Left ventricle myocardium inferior (tissue), 1 donor: ENCODE measurements at regions not wholly inside any gene's neighbourhood (a gene's known extent, or its start where the extent isn't known, plus 50 kb on each side); places are given as distances from the start of the nearest gene placed in this dataset.

ENCODE experiments used
- DNase-seq: peaks from one replicate; pipeline ENCODE4 v3.0.0-alpha.2; 2020
- H3K27ac ChIP-seq: fragments of 200-600 bp; replicated peaks from 2 replicates; pipeline ENCODE4 v1.8.0; 2021
- H3K27me3 ChIP-seq: fragments of 200-600 bp; 2 replicates; pipeline ENCODE4 v1.8.0; 2021; ENCODE audit warnings: low read depth
- H3K36me3 ChIP-seq: fragments of 200-600 bp; 2 replicates; pipeline ENCODE4 v1.8.0; 2021
- H3K4me1 ChIP-seq: fragments of 200-600 bp; 2 replicates; pipeline ENCODE4 v1.8.0; 2021
- H3K4me3 ChIP-seq: fragments of 200-600 bp; 2 replicates; pipeline ENCODE4 v1.8.0; 2021; ENCODE audit warnings: mild to moderate bottlenecking, moderate library complexity
- H3K9me3 ChIP-seq: fragments of 200-600 bp; replicated peaks from 2 replicates; pipeline ENCODE4 v1.8.0; 2021
- CTCF ChIP-seq: fragments of 200-600 bp; IDR thresholded peaks from 2 replicates; pipeline ENCODE4 v1.8.0; 2021; ENCODE audit warnings: antibody characterized with exemption, mild to moderate bottlenecking, borderline replicate concordance
- intact Hi-C: fragments of 100-400 bp; cut with micrococcal nuclease; formaldehyde crosslinking; loops from one replicate; pipeline ENCODE4 v1.11.0; 2022
- donor health status: DM: no; HTN: yes; CAD: no; lungs with severe emphysema.

GRCh38 chr2:19754907-19755306, 146.9 kb downstream of the TTC32 start:
- Histone ChIP-seq H3K27ac (no peak overlapping the region), H3K27me3 (no peaks in the 10 kb centered on the region), H3K4me1 (peaks cover 26% of the 10 kb centered on the region), H3K9me3 (no peaks in the 10 kb centered on the region), H3K4me3 (no peak overlapping the region), H3K36me3 (no peaks in the 10 kb centered on the region)
- TF ChIP-seq CTCF: no peak
- intact Hi-C loops: no loop called here
- DNase-seq: no peak

- TF ChIP-seq CTCF: no peak
- Histone ChIP-seq H3K9me3 (no peaks in the 10 kb centered on the region), H3K27me3 (no peaks in the 10 kb centered on the region), H3K36me3 (no peaks in the 10 kb centered on the region), H3K27ac (no peak overlapping the region), H3K4me1 (peaks cover 21% of the 10 kb centered on the region), H3K4me3 (no peak overlapping the region)
- intact Hi-C loops: no loop called here
- no peak for DNase-seq
These were observed 148.0 kb downstream of the TTC32 start for GRCh38 chr2:19753818-19754217.

- TF ChIP-seq CTCF: no peak
- Histone ChIP-seq H3K27ac (no peak overlapping the region), H3K27me3 (no peaks in the 10 kb centered on the region), H3K4me3 (no peak overlapping the region), H3K4me1 (peaks cover 16% of the 10 kb centered on the region), H3K9me3 (no peaks in the 10 kb centered on the region), H3K36me3 (no peaks in the 10 kb centered on the region)
- intact Hi-C loops: no loop called here
- no peak for DNase-seq
These were observed 148.5 kb downstream of the TTC32 start for GRCh38 chr2:19753314-19753713.

- DNase-seq: no peak
- no peak for TF ChIP-seq CTCF
- Histone ChIP-seq H3K27ac (no peak overlapping the region), H3K4me1 (peaks cover 22% of the 10 kb centered on the region), H3K9me3 (no peaks in the 10 kb centered on the region), H3K4me3 (no peak overlapping the region), H3K27me3 (no peaks in the 10 kb centered on the region), H3K36me3 (no peaks in the 10 kb centered on the region)
- intact Hi-C loops: no loop called here
These were observed 149.3 kb downstream of the TTC32 start for GRCh38 chr2:19752500-19752899.

- Histone ChIP-seq H3K4me3 (no peak overlapping the region), H3K36me3 (no peaks in the 10 kb centered on the region), H3K27ac (no peak overlapping the region), H3K27me3 (no peaks in the 10 kb centered on the region), H3K4me1 (peaks cover 28% of the 10 kb centered on the region), H3K9me3 (no peaks in the 10 kb centered on the region)
- TF ChIP-seq CTCF: no peak
- intact Hi-C loops: no loop called here
- no peak for DNase-seq
These were observed 150.2 kb downstream of the TTC32 start for GRCh38 chr2:19751631-19752030.

- Histone ChIP-seq H3K27me3 (no peaks in the 10 kb centered on the region), H3K4me3 (no peak overlapping the region), H3K9me3 (no peaks in the 10 kb centered on the region), H3K27ac (no peak overlapping the region), H3K36me3 (no peaks in the 10 kb centered on the region), H3K4me1 (peaks cover 28% of the 10 kb centered on the region)
- no peak for TF ChIP-seq CTCF
- intact Hi-C loops: no loop called here
- no peak for DNase-seq
These were observed 151.6 kb downstream of the TTC32 start for GRCh38 chr2:19750136-19750535.
